Peyer's patch (tissue), 4 donors: ENCODE measurements at regions not wholly inside any gene's neighbourhood (a gene's known extent, or its start where the extent isn't known, plus 50 kb on each side); places are given as distances from the start of the nearest gene placed in this dataset.

Source experiments
- POLR2A ChIP-seq, 2 donors: fragments of 450-650 bp; IDR thresholded peaks; one replicate each; pipeline ENCODE4 v1.5.1; 2017; ENCODE audit warnings: antibody characterized with exemption in 2 of 2, mild to moderate bottlenecking in 2 of 2, moderate library complexity in 2 of 2
- TF ChIP-seq, protein P1 (sequence below), 6 experiments: fragments of 450-650 bp in 4 of 6; fragments of 200-600 bp in 2 of 6; sonication (generic) in 1 of 6; IDR thresholded peaks; one replicate each; pipeline ENCODE4 v1.5.1; 2017 to 2019; ENCODE audit warnings: antibody characterized with exemption in 6 of 6, mild to moderate bottlenecking in 3 of 6, moderate library complexity in 1 of 6

DNA sequence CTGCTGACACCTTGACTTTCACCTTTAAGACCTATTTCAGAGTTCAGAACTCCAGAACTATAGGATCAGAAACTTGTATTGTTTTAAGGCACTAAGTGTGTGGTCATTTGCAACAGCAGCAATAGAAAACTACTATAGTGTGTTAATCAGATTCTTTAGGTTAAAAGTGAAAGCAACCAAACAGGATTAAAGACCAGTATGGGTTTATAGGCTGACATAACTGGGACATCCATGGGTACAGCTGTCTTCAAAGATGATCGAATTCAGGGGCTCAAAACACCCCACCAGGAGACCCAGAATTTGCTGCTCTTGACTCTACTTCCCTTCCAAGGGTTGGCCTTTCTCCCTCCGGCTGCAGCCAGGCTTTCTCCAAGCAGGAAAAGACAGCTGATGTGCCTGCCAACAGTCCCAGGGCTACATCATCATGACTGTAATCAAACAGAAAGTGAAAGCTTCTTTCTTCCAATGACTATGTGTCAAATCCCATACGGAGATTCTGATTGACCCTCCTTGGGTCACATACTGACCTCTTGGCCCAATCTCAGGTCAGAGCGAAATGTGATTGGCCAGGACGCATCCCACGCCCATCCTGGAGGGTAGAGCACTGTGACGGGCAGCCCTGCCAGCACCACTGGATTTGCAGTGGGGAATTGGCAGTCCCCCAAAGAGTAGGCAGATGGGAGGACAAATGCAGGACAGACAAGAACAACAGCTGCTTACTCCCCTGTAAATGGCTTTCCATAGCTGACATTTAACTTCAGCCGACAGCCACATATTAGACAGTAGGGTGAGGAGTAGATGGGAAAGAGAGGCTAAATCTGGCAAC, 51.4 kb upstream of the RNF7 start:
- TF ChIP-seq POLR2A (IDR thresholded peaks at IDR 0.05): peak in 1 of 2 donors; percentile 12
- TF ChIP-seq, protein P1, sequence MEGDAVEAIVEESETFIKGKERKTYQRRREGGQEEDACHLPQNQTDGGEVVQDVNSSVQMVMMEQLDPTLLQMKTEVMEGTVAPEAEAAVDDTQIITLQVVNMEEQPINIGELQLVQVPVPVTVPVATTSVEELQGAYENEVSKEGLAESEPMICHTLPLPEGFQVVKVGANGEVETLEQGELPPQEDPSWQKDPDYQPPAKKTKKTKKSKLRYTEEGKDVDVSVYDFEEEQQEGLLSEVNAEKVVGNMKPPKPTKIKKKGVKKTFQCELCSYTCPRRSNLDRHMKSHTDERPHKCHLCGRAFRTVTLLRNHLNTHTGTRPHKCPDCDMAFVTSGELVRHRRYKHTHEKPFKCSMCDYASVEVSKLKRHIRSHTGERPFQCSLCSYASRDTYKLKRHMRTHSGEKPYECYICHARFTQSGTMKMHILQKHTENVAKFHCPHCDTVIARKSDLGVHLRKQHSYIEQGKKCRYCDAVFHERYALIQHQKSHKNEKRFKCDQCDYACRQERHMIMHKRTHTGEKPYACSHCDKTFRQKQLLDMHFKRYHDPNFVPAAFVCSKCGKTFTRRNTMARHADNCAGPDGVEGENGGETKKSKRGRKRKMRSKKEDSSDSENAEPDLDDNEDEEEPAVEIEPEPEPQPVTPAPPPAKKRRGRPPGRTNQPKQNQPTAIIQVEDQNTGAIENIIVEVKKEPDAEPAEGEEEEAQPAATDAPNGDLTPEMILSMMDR (IDR thresholded peaks at IDR 0.05): no peak
